Hepatocyte (in vitro differentiated cells): ENCODE measurements at regions not wholly inside any gene's neighbourhood (a gene's known extent, or its start where the extent isn't known, plus 50 kb on each side); places are given as distances from the start of the nearest gene placed in this dataset.

Experiments used
- DNase-seq: peaks from one replicate; pipeline ENCODE4 v3.0.0-alpha.2; 2016; ENCODE audit warnings: low spot score
- H2AFZ ChIP-seq: fragments of 200-600 bp; sonication (generic); 2 replicates; pipeline ENCODE4 v1.6.0; 2016; ENCODE audit warnings: antibody characterized with exemption, mild to moderate bottlenecking
- H3K27ac ChIP-seq: fragments of 200-600 bp; sonication (generic); 2 replicates; pipeline ENCODE4 v1.5.1; 2016; ENCODE audit warnings: mild to moderate bottlenecking
- H3K27me3 ChIP-seq: fragments of 200-600 bp; sonication (generic); 2 replicates; pipeline ENCODE4 v1.6.1; 2016
- H3K36me3 ChIP-seq: fragments of 200-600 bp; sonication (generic); replicated peaks from 2 replicates; pipeline ENCODE4 v1.5.1; 2016; ENCODE audit warnings: low read depth; ENCODE audit not compliant: insufficient read depth
- H3K4me1 ChIP-seq: fragments of 200-600 bp; sonication (generic); 2 replicates; pipeline ENCODE4 v1.5.1; 2016; ENCODE audit warnings: mild to moderate bottlenecking, moderate library complexity; ENCODE audit not compliant: insufficient read depth
- H3K4me2 ChIP-seq: fragments of 200-600 bp; sonication (generic); 2 replicates; pipeline ENCODE4 v1.6.0; 2016
- H3K4me3 ChIP-seq: fragments of 200-600 bp; sonication (generic); 2 replicates; pipeline ENCODE4 v1.5.1; 2016; ENCODE audit warnings: mild to moderate bottlenecking
- H3K79me2 ChIP-seq: fragments of 200-600 bp; sonication (generic); 2 replicates; pipeline ENCODE4 v1.6.0; 2017; ENCODE audit warnings: mild to moderate bottlenecking
- H3K9me2 ChIP-seq: fragments of 200-600 bp; sonication (generic); replicated peaks from 2 replicates; pipeline ENCODE4 v1.6.0; 2017; ENCODE audit warnings: mild to moderate bottlenecking; ENCODE audit not compliant: insufficient read depth
- H3K9me3 ChIP-seq: fragments of 200-600 bp; sonication (generic); 2 replicates; pipeline ENCODE4 v1.5.1; 2016; ENCODE audit warnings: low read depth, mild to moderate bottlenecking
- H4K20me1 ChIP-seq: fragments of 200-600 bp; sonication (generic); 2 replicates; pipeline ENCODE4 v1.6.0; 2016; ENCODE audit warnings: mild to moderate bottlenecking; ENCODE audit not compliant: insufficient read depth, poor library complexity, severe bottlenecking
- CTCF ChIP-seq: fragments of 200-600 bp; sonication (generic); IDR thresholded peaks from 2 replicates; pipeline ENCODE4 v1.5.1; 2016; ENCODE audit warnings: antibody characterized with exemption, mild to moderate bottlenecking; ENCODE audit not compliant: poor library complexity
- EZH2 ChIP-seq: fragments of 200-600 bp; sonication (generic); IDR thresholded peaks from 2 replicates; pipeline ENCODE4 v1.6.1; 2016; ENCODE audit warnings: antibody characterized with exemption, mild to moderate bottlenecking, borderline replicate concordance
- EZH2phosphoT487 ChIP-seq: fragments of 200-600 bp; sonication (generic); IDR thresholded peaks from one replicate; pipeline ENCODE4 v1.6.1; 2018; ENCODE audit warnings: antibody characterized with exemption, mild to moderate bottlenecking, low read depth, moderate library complexity; ENCODE audit not compliant: unreplicated experiment, severe bottlenecking
- WGBS: methylation state at CpG from one replicate; pipeline ENCODE4 v1.1.6; 2016; ENCODE audit warnings: low lambda C conversion rate; ENCODE audit errors: missing lambda C conversion rate; 5-methylcytosine and 5-hydroxymethylcytosine counted together

DNA sequence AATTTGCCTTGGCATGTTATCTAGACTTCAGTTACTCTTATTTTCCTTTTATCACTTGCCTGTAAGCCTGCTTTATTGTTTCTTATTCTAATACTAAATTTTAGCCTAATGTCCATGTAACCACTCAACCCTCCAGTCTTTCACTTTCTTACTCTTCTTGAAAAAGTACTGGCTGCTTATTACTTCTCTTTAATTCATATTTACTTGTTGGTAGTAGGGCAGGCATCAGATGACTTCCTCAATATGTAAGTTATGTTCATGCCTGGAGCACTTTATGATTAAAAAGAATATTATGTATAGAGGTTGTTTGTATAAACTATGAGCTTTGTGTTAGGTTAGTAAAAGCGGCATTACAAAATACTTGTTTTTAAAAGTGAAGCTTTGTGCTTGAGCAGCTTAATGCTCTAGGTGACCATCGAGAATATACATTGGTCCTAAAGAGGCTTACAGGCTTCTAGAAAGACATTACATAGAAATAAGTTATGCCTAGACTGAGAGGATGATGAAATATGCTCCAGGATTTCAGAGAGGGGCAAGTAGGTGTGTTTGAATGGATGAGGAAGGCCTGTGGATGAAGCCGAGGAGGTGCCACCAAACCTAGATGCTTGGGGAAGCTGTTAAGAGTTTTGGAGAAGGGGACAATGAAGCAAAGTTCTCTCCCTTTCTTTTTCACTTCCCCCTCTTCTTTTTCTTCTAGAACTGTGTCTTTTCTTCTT is 207.1 kb upstream of the HDAC9 start:
- no peaks in the 10 kb centered on the region for H3K79me2 ChIP-seq
- H3K4me1 ChIP-seq: no peaks in the 10 kb centered on the region
- H3K36me3 ChIP-seq: no peaks in the 10 kb centered on the region
- H3K4me2 ChIP-seq: no peak overlapping the region
- WGBS: 95% methylated on average over 3 of the region's 3 CpGs
- H4K20me1 ChIP-seq: no peaks in the 10 kb centered on the region
- H2AFZ ChIP-seq: no peak overlapping the region
- H3K9me3 ChIP-seq: no peaks in the 10 kb centered on the region
- H3K9me2 ChIP-seq: no peaks in the 10 kb centered on the region
- TF ChIP-seq EZH2: no peak
- TF ChIP-seq CTCF: no peak
- TF ChIP-seq EZH2phosphoT487: no peak
- no peak overlapping the region for H3K27ac ChIP-seq
- no peak for DNase-seq
- H3K27me3 ChIP-seq: no peaks in the 10 kb centered on the region
- no peak overlapping the region for H3K4me3 ChIP-seq

GRCh38 chr7:18289788-18290187 is 205.8 kb upstream of the HDAC9 start:
- Histone ChIP-seq H3K4me2 (no peak overlapping the region), H3K4me3 (no peak overlapping the region), H3K9me3 (no peaks in the 10 kb centered on the region), H3K27ac (no peak overlapping the region), H3K4me1 (no peaks in the 10 kb centered on the region), H3K36me3 (no peaks in the 10 kb centered on the region), H3K27me3 (no peaks in the 10 kb centered on the region), H4K20me1 (no peaks in the 10 kb centered on the region), H2AFZ (no peak overlapping the region), H3K9me2 (no peaks in the 10 kb centered on the region), H3K79me2 (no peaks in the 10 kb centered on the region)
- TF ChIP-seq EZH2: no peak
- WGBS: 68% methylated on average over 4 of the region's 4 CpGs
- DNase-seq: no peak

- no peak overlapping the region for H3K4me3 ChIP-seq
- no peak overlapping the region for H3K27ac ChIP-seq
- no peak for TF ChIP-seq EZH2phosphoT487
- no peaks in the 10 kb centered on the region for H4K20me1 ChIP-seq
- H3K79me2 ChIP-seq: no peaks in the 10 kb centered on the region
- H3K9me2 ChIP-seq: no peaks in the 10 kb centered on the region
- H3K27me3 ChIP-seq: no peaks in the 10 kb centered on the region
- 63% methylated on average over 5 of the region's 5 CpGs for WGBS
- no peak overlapping the region for H3K4me2 ChIP-seq
- H3K4me1 ChIP-seq: no peaks in the 10 kb centered on the region
- H3K9me3 ChIP-seq: no peaks in the 10 kb centered on the region
- DNase-seq: no peak
- H2AFZ ChIP-seq: no peak overlapping the region
- no peaks in the 10 kb centered on the region for H3K36me3 ChIP-seq
Measured at GRCh38 chr7:18290223-18290622, 205.3 kb upstream of the HDAC9 start.

DNA sequence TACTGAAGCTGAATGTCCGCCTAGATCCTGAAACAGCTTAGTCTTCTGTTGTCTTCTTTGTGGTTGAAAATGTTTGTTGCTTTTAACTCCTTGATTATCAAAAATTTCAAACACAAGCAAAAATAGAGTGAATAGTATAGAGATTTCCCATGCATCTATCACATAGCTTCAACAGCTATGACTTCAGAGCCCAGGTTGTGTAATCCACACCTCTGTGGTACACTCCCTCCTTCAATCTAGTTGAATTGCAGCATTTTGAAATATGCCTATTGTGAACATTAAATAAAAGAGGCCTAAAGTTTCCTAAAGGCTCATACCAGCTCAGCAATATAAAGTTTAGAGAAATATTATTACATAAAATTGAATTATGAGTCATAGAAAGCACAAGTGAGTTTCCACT is 204.7 kb upstream of the HDAC9 start:
- Histone ChIP-seq H2AFZ (no peak overlapping the region), H3K36me3 (no peaks in the 10 kb centered on the region), H3K27me3 (no peaks in the 10 kb centered on the region), H3K79me2 (no peaks in the 10 kb centered on the region), H3K9me3 (no peaks in the 10 kb centered on the region), H3K4me3 (no peak overlapping the region), H3K4me1 (no peaks in the 10 kb centered on the region), H4K20me1 (no peaks in the 10 kb centered on the region), H3K27ac (no peak overlapping the region), H3K9me2 (no peaks in the 10 kb centered on the region), H3K4me2 (no peak overlapping the region)
- no peak for DNase-seq
- TF ChIP-seq EZH2: no peak
- no peak for TF ChIP-seq CTCF
- TF ChIP-seq EZH2phosphoT487: no peak
- WGBS: 96% methylated on average over 1 of the region's 1 CpG
